ENCODE measurements at regions not wholly inside any gene's neighbourhood (a gene's known extent, or its start where the extent isn't known, plus 50 kb on each side); places are given as distances from the start of the nearest gene placed in this dataset.

DNA sequence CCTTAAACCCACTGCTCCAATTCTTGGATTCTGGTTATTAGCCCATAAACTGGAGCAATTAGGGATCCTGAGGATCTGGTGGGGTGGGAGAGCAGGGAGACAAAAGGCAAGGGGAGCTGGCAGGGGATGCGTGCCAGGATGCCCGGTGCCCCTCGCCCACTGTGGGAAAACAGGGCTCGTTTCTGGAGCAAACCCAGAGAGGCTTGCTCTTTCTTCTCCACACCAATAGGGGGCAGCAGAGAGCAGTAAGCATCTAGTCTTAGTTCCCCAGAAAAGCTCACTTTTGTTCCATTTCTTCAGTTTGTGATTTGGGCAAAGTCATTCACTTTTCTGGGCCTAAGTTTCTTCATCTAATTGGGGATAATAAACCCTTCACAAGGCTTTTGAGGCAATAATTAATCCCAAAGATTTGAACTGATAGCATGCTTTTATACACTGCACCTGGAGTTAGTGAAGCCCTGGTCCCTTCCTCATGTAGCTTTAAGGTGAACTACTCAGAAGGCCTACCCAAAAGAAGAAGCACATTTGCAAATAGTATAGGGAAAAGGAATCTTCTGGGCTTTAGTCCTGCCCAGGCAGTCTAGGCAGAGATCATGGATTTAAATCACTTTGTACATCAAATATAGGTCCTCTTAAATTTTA is 160.6 kb upstream of the USP24 start:
- no peak for TF ChIP-seq POLR2A (IDR thresholded peaks at IDR 0.05)
- TF ChIP-seq POLR2AphosphoS5 (IDR thresholded peaks at IDR 0.05), result no peak
